ENCODE measurements at regions not wholly inside any gene's neighbourhood (a gene's known extent, or its start where the extent isn't known, plus 50 kb on each side); places are given as distances from the start of the nearest gene placed in this dataset.

GRCh38 chr13:34210341-34210740, 392.4 kb downstream of the RFC3 start:
- ChIA-PET RAD21 (ENCODE audit: low non-redundant PET in 1 of 2, low total read pairs in 2 of 2, uncharacterized antibody in 2 of 2, unreplicated experiment in 2 of 2) (no interaction called here), CTCF (no interaction called here), POLR2A (no interaction called here)
- Histone ChIP-seq H3K9me3 (ENCODE audit: control insufficient read depth in 1 of 2, insufficient read depth in 1 of 2, low read depth in 1 of 2, low read length in 2 of 2) (no peaks in the 10 kb centered on the region), H3K27ac (ENCODE audit: low read depth, low read length) (no peak overlapping the region), H3K27me3 (ENCODE audit: insufficient read depth, low read length) (no peaks in the 10 kb centered on the region), H3K4me3 (replicated peaks in 1 of 2; ENCODE audit: low read depth in 1 of 2, low read length in 2 of 2) (no peak overlapping the region), H3K79me2 (ENCODE audit: insufficient read depth, low read length) (no peaks in the 10 kb centered on the region), H4K20me1 (ENCODE audit: insufficient read depth) (no peaks in the 10 kb centered on the region), H3K4me2 (ENCODE audit: low read length) (no peak overlapping the region), H3K9me2 (ENCODE audit: insufficient read depth) (no peaks in the 10 kb centered on the region), H3K4me1 (ENCODE audit: control insufficient read depth in 1 of 2, insufficient read depth in 2 of 2, low read length in 2 of 2) (peaks cover 0 to 10% of the 10 kb centered on the region in 2 experiments; a peak in 2 of 4 replicates), H2AFZ (ENCODE audit: low read depth, low read length, poor library complexity, severe bottlenecking) (no peak overlapping the region), H3K9ac (ENCODE audit: low read length) (no peak overlapping the region), H3K36me3 (ENCODE audit: control insufficient read depth in 1 of 2, insufficient read depth in 2 of 2, low read length in 2 of 2) (no peaks in the 10 kb centered on the region)
- no peak for ATAC-seq
- DNase-seq (ENCODE audit: low read depth, low spot score), result no peak
- TF ChIP-seq POLR2A (IDR thresholded peaks at IDR 0.05; ENCODE audit: borderline replicate concordance, extremely low read depth, insufficient read depth, insufficient read length) (no peak), POLR2AphosphoS5 (IDR thresholded peaks at IDR 0.05; ENCODE audit: low read depth, low read length) (no peak), JUND (IDR thresholded peaks at IDR 0.05) (no peak), EZH2phosphoT487 (IDR thresholded peaks at IDR 0.05; ENCODE audit: borderline replicate concordance) (no peak), TCF7L2 (IDR thresholded peaks at IDR 0.05; ENCODE audit: borderline replicate concordance, extremely low read depth, insufficient read depth, insufficient read length) (no peak), YY1 (IDR thresholded peaks at IDR 0.05; ENCODE audit: extremely low read depth, insufficient replicate concordance, low read depth, low read length) (no peak), ZNF274 (IDR thresholded peaks at IDR 0.05; ENCODE audit: low read depth, low read length) (no peak), CEBPB (IDR thresholded peaks at IDR 0.05; ENCODE audit: low read depth) (no peak), CBX3 (IDR thresholded peaks at IDR 0.05; ENCODE audit: low read depth) (no peak), SIN3A (IDR thresholded peaks at IDR 0.05; ENCODE audit: low read depth) (no peak)
- TF ChIP-seq, protein P1, sequence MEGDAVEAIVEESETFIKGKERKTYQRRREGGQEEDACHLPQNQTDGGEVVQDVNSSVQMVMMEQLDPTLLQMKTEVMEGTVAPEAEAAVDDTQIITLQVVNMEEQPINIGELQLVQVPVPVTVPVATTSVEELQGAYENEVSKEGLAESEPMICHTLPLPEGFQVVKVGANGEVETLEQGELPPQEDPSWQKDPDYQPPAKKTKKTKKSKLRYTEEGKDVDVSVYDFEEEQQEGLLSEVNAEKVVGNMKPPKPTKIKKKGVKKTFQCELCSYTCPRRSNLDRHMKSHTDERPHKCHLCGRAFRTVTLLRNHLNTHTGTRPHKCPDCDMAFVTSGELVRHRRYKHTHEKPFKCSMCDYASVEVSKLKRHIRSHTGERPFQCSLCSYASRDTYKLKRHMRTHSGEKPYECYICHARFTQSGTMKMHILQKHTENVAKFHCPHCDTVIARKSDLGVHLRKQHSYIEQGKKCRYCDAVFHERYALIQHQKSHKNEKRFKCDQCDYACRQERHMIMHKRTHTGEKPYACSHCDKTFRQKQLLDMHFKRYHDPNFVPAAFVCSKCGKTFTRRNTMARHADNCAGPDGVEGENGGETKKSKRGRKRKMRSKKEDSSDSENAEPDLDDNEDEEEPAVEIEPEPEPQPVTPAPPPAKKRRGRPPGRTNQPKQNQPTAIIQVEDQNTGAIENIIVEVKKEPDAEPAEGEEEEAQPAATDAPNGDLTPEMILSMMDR (IDR thresholded peaks at IDR 0.05 in 2 of 3, conservative IDR thresholded peaks at IDR 0.05 in 1 of 3; ENCODE audit: borderline replicate concordance in 1 of 3, insufficient read depth in 1 of 3, low read depth in 2 of 3, low read length in 2 of 3), result no peak
- BruUV-seq (replicated peaks), result no TSS peak
- intact Hi-C loops (cut with micrococcal nuclease), result no loop called here
